Pancreas (tissue), 10 donors: ENCODE measurements at regions not wholly inside any gene's neighbourhood (a gene's known extent, or its start where the extent isn't known, plus 50 kb on each side); places are given as distances from the start of the nearest gene placed in this dataset.

ENCODE experiments used
- ATAC-seq, 4 donors: fragments of 200-7000 bp; cut with Tn5 transposase; one replicate each; pipeline versions ENCODE4 v1.8.0 to v1.9.1; 2020; ENCODE audit warnings: mild to moderate bottlenecking in 4 of 4, moderate library complexity in 4 of 4
- DNase-seq, 6 donors: peaks; one replicate each; pipeline ENCODE4 v3.0.0-alpha.2; 2020
- FAIRE-seq: peaks from 2 replicates; lab custom pipeline; 2012; peaks lifted over from hg19 to GRCh38; lab: Jason Lieb, UNC
- H3K27ac ChIP-seq, 4 donors: fragments of 200-600 bp; sonication (generic); 1 replicate in 3 of 4; 2 replicates in 1 of 4; pipeline versions ENCODE4 v1.5.0 to v1.8.0; 2020
- H3K27me3 ChIP-seq, 4 donors: fragments of 200-600 bp; one replicate each; pipeline ENCODE4 v1.8.0; 2021
- H3K36me3 ChIP-seq, 3 donors: fragments of 200-600 bp; sonication (generic) in 1 of 3; one replicate each; pipeline versions ENCODE4 v1.5.0 to v1.8.0; 2020 to 2021
- H3K4me1 ChIP-seq, 3 donors: fragments of 200-600 bp; one replicate each; pipeline ENCODE4 v1.8.0; 2021
- H3K4me3 ChIP-seq, 4 donors: fragments of 200-600 bp; sonication (generic) in 2 of 4; one replicate each; pipeline versions ENCODE4 v1.5.0 to v1.8.0; 2020 to 2021
- H3K9me3 ChIP-seq, 4 donors: fragments of 200-600 bp; one replicate each; pipeline ENCODE4 v1.8.0; 2021
- WGBS, 2 donors: extraction: QIAGEN DNeasy Blood & Tissue Kit; methylation state at CpG; one replicate each; pipeline ENCODE4 v1.1.7; 2013; 5-methylcytosine and 5-hydroxymethylcytosine counted together
- intact Hi-C, 3 donors: fragments of 100-400 bp; cut with DNase I; formaldehyde crosslinking; loops; one replicate each; pipeline versions ENCODE4 v1.11.1 to v1.14.2; 2022
- TF ChIP-seq, protein P1 (sequence below), 4 donors: fragments of 200-600 bp; sonication (generic) in 3 of 4; IDR thresholded peaks; one replicate each; pipeline versions ENCODE4 v1.5.0 to v1.8.0; 2021; ENCODE audit warnings: antibody characterized with exemption in 4 of 4
- donor health status: healthy with polysubstance abuse.
- donor health status: DM: no; HTN: no; CAD: no; lungs with moderate emphysema.
- donor health status: DM: no; HTN: no; CAD: no.
- donor health status: control.
- donor health status: control.
- donor health status: Bipolar disorder and iron deficiency.
- donor health status: DM: yes; HTN: yes; CAD: no.
- donor health status: DM: no; HTN: no; CAD: no.
- donor health status: DM: no; HTN: no; CAD: no.
- donor health status: DM: yes; HTN: yes; CAD: no.

DNA sequence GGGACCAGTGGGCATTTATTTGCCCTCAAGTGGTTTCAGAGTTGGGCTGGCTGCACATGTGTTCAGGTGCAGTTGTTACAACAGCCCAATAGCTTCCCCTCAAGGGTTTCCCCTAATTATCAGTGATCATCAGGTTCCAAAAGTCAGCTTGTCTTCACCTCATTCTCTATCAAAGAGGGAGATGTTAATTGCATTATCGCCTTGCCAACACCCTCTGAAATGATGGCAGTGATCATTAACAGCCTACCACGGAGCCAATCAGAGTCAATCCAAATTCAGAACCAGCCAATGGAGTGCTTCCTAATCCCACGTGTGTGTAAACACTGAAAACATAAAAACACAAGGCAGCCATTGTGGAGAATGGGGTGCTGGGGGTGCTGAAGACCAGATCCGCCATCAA is 248.4 kb upstream of the ZNF507 start:
- no peak for DNase-seq
- WGBS, 2 donors = 51 to 65% methylated on average over 4 of the region's 4 CpGs

DNA sequence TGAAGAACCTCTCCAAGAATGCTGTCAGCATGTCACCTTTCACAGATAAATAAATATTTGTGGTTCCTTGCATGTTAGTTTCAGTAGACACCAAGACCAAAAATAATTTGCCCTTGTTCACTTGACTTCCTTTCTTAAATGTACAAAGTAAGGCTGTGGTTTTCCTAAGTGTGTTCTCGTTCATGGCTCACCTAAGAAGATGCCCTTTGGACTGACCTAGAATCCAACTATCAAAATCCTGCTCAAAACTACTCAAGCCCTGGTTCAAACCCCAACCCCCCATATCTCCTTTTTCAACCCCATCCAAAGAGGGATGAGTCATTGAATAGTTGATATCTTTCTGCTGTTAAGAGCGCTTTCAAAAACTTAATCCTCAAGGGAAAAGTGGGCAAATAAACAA is 247.8 kb upstream of the ZNF507 start:
- Histone ChIP-seq H3K4me1 (no peaks in the 10 kb centered on the region), H3K4me3 (no peak overlapping the region), H3K9me3 (no peaks in the 10 kb centered on the region), H3K27me3 (peaks cover 0 to 7% (median 2%) of the 10 kb centered on the region in 4 donors), H3K36me3 (no peaks in the 10 kb centered on the region), H3K27ac (no peak overlapping the region)
- no peak for DNase-seq
- intact Hi-C loops = no loop called here
- 53 to 63% methylated on average over 2 of the region's 2 CpGs for WGBS, 2 donors
- ATAC-seq = no peak
- TF ChIP-seq, protein P1, sequence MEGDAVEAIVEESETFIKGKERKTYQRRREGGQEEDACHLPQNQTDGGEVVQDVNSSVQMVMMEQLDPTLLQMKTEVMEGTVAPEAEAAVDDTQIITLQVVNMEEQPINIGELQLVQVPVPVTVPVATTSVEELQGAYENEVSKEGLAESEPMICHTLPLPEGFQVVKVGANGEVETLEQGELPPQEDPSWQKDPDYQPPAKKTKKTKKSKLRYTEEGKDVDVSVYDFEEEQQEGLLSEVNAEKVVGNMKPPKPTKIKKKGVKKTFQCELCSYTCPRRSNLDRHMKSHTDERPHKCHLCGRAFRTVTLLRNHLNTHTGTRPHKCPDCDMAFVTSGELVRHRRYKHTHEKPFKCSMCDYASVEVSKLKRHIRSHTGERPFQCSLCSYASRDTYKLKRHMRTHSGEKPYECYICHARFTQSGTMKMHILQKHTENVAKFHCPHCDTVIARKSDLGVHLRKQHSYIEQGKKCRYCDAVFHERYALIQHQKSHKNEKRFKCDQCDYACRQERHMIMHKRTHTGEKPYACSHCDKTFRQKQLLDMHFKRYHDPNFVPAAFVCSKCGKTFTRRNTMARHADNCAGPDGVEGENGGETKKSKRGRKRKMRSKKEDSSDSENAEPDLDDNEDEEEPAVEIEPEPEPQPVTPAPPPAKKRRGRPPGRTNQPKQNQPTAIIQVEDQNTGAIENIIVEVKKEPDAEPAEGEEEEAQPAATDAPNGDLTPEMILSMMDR (IDR thresholded peaks at IDR 0.05) = no peak
- no peak for FAIRE-seq

More for the DNA sequence above, 248.4 kb upstream of the ZNF507 start:
- TF ChIP-seq, protein P1 (IDR thresholded peaks at IDR 0.05) = no peak
- FAIRE-seq (no peak), ATAC-seq (no peak)
- Histone ChIP-seq H3K27me3 (peaks cover 0 to 5% (median 2%) of the 10 kb centered on the region in 4 donors), H3K36me3 (no peaks in the 10 kb centered on the region), H3K9me3 (no peaks in the 10 kb centered on the region), H3K4me1 (no peaks in the 10 kb centered on the region), H3K4me3 (no peak overlapping the region), H3K27ac (no peak overlapping the region)
- intact Hi-C loops = no loop called here

DNA sequence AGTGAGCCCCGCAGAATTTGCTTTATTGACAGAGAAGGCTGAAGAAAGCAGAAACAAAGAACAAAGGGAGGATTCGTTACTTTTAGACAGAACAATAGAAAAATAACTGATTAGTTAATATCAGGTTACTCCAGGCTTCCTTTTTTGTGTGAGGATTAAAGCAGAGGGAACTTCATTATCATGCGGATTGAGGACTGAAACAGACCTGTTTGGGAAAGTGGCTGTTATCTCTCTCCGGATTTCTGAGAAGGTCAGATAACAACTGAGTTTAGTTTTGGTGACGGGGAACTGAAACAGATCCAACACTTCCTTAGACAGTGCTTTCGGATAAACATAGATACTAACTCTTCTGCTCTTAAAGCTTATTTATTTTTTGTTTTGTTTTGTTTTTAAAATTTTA is 246.4 kb upstream of the ZNF507 start:
- Histone ChIP-seq H3K27me3 (peaks cover 0 to 6% (median 2%) of the 10 kb centered on the region in 4 donors), H3K36me3 (no peaks in the 10 kb centered on the region), H3K4me3 (no peak overlapping the region), H3K27ac (no peak overlapping the region), H3K9me3 (no peaks in the 10 kb centered on the region), H3K4me1 (no peaks in the 10 kb centered on the region)
- TF ChIP-seq, protein P1 (IDR thresholded peaks at IDR 0.05) = no peak
- 13 to 18% methylated on average over 6 of the region's 6 CpGs for WGBS, 2 donors
- FAIRE-seq (no peak), DNase-seq (no peak), ATAC-seq (no peak)
- intact Hi-C loops = no loop called here

DNA sequence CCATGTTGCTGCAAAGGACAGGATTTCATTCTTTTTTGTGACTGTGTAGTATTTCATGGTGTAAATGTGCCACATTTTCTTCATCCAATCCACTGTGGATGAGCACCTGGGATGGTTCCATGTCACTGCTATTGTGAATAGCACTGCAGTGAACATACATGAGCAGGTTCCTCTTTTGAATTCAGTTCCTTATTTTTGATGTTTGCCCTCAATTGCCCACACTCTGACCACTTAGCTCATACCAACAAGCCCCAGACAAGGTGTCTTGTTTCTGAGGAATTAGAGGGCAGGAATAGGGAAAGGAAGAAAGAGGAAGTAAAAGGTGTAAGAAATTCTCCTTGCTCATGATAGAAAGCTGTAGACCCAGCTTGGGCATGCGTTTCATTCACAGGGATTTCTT is 244.2 kb upstream of the ZNF507 start:
- H3K36me3 ChIP-seq = no peaks in the 10 kb centered on the region
- TF ChIP-seq, protein P1 (IDR thresholded peaks at IDR 0.05) = no peak
- DNase-seq = no peak
- FAIRE-seq = no peak
- H3K27me3 ChIP-seq = peaks cover 0 to 6% (median 4%) of the 10 kb centered on the region in 4 donors
- no peak overlapping the region for H3K4me3 ChIP-seq
- H3K27ac ChIP-seq = no peak overlapping the region
- no peaks in the 10 kb centered on the region for H3K4me1 ChIP-seq
- H3K9me3 ChIP-seq = no peaks in the 10 kb centered on the region
- ATAC-seq = no peak
- WGBS, 2 donors = 40 to 67% methylated on average over 1 of the region's 1 CpG
- intact Hi-C loops = no loop called here

DNA sequence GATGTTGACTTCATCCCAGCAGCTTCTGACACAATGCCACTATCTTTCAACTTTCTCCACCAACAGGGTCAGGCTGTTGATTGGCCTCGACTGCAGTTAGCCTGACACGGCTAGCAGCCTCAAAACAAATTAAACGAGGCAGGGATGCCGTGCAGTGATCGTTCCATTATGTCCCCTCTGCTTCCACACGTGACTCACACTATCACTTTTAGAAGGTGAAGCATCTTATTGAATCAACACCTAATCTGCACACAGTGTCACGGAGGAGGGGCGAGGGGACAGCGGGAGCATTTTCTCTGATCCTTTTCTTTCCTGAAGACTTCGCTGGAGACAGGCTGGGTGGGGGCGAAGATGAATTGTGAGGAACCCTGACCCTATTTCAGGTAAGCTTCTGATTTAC is 241.9 kb upstream of the ZNF507 start:
- H3K4me3 ChIP-seq = no peak overlapping the region
- intact Hi-C loops = no loop called here
- H3K4me1 ChIP-seq = no peaks in the 10 kb centered on the region
- DNase-seq (no peak), ATAC-seq (no peak), FAIRE-seq (no peak)
- TF ChIP-seq, protein P1 (IDR thresholded peaks at IDR 0.05) = no peak
- peaks cover 0 to 6% (median 4%) of the 10 kb centered on the region in 4 donors for H3K27me3 ChIP-seq
- no peaks in the 10 kb centered on the region for H3K36me3 ChIP-seq
- no peaks in the 10 kb centered on the region for H3K9me3 ChIP-seq
- 53 to 59% methylated on average over 11 of the region's 11 CpGs for WGBS, 2 donors
- no peak overlapping the region for H3K27ac ChIP-seq
